HUES6 (cell line): ENCODE measurements at regions not wholly inside any gene's neighbourhood (a gene's known extent, or its start where the extent isn't known, plus 50 kb on each side); places are given as distances from the start of the nearest gene placed in this dataset.

ENCODE experiments used
- H3K27ac ChIP-seq: 2 replicates; pipeline ENCODE4 v1.7.0; 2013; ENCODE audit warnings: low read depth, mild to moderate bottlenecking, low read length, inconsistent platforms
- H3K27me3 ChIP-seq: 2 replicates; pipeline ENCODE4 v1.6.1; 2013; ENCODE audit warnings: low read length; ENCODE audit not compliant: control insufficient read depth, insufficient read depth
- H3K36me3 ChIP-seq: 2 replicates; pipeline ENCODE4 v1.6.1; 2013; ENCODE audit warnings: low read length; ENCODE audit not compliant: control insufficient read depth, insufficient read depth
- H3K4me1 ChIP-seq: 2 replicates; pipeline ENCODE4 v1.6.1; 2013; ENCODE audit warnings: low read length; ENCODE audit not compliant: control insufficient read depth, insufficient read depth
- H3K4me3 ChIP-seq: 2 replicates; pipeline ENCODE4 v1.5.1; 2013; ENCODE audit warnings: low read depth, low read length
- H3K9ac ChIP-seq: one replicate; pipeline ENCODE4 v1.6.1; 2013; ENCODE audit warnings: mild to moderate bottlenecking, low read length
- H3K9me3 ChIP-seq: 2 replicates; pipeline ENCODE4 v1.6.1; 2013; ENCODE audit warnings: low read depth, low read length; ENCODE audit not compliant: control insufficient read depth, insufficient read depth

DNA sequence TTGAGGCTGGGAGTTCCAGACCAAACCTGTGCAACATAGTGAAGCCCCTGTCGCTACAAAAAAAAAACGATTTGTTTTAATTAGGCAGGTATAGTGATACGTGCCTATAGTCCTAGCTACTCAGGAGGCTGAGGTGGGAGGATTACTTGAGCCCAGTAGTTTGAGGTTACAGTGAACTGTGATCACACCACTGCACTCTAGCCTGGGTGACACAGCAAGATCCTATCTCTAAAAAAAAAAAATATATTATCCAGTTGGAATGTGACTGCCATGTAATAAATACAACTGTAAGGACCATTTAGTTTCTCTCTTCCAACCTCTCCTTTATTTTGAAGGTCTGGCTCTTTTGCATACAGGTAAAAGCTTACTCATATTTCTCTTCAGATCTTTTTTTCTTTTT, 571.5 kb downstream of the UTRN start:
- H3K4me3 ChIP-seq = no peak overlapping the region
- H3K9me3 ChIP-seq = peaks cover 10% of the 10 kb centered on the region; the same call in 1 of the 2 replicates
- H3K4me1 ChIP-seq = peaks cover 2% of the 10 kb centered on the region; the same call in 1 of the 2 replicates
- H3K27me3 ChIP-seq = no peaks in the 10 kb centered on the region
- H3K9ac ChIP-seq = no peak overlapping the region
- H3K27ac ChIP-seq = no peak overlapping the region
- 0 out of 2 replicates have a peak, but pooled peaks cover 4% of the 10 kb centered on the region for H3K36me3 ChIP-seq

- Histone ChIP-seq H3K36me3 (no peaks in the 10 kb centered on the region), H3K4me3 (no peak overlapping the region), H3K4me1 (peaks cover 2% of the 10 kb centered on the region; the same call in 1 of the 2 replicates), H3K27me3 (no peaks in the 10 kb centered on the region), H3K9ac (no peak overlapping the region), H3K9me3 (peaks cover 10% of the 10 kb centered on the region; the same call in 1 of the 2 replicates), H3K27ac (no peak overlapping the region)
These were observed 572.0 kb downstream of the UTRN start for GRCh38 chr6:144857086-144857485.

DNA sequence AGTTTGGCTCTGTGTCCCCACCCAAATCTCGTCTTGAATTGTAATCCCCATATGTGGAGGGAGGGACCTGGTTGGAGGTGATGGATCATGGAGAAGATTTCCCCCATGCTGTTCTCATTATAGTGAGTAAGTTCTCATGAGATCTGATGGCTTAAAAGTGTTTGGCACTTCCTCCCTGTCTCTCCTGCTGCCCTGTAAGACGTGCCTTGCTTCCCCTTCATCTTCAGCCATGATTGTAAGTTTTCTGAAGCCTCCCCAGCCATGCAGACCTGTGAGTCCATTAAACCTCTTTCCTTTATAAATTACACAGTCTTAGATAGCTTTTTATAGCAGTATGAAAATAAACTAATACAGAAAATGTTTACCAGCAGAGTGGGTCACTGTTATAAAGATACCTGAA, 577.6 kb downstream of the UTRN start:
- Histone ChIP-seq H3K4me3 (no peak overlapping the region), H3K36me3 (no peaks in the 10 kb centered on the region), H3K9ac (no peak overlapping the region), H3K9me3 (peaks cover 39% of the 10 kb centered on the region), H3K27me3 (no peaks in the 10 kb centered on the region), H3K27ac (no peak overlapping the region), H3K4me1 (no peaks in the 10 kb centered on the region)

GRCh38 chr6:144867761-144868160, 582.6 kb downstream of the UTRN start:
- Histone ChIP-seq H3K9me3 (peaks cover 36% of the 10 kb centered on the region), H3K27me3 (no peaks in the 10 kb centered on the region), H3K27ac (no peak overlapping the region), H3K36me3 (no peaks in the 10 kb centered on the region), H3K4me3 (no peak overlapping the region), H3K9ac (no peak overlapping the region), H3K4me1 (peaks cover 10% of the 10 kb centered on the region)

GRCh38 chr6:144870782-144871181, 585.6 kb downstream of the UTRN start:
- Histone ChIP-seq H3K27ac (peak overlapping the region; percentile 9; the same call in 1 of the 2 replicates), H3K9me3 (peaks cover 18% of the 10 kb centered on the region), H3K4me3 (no peak overlapping the region), H3K9ac (no peak overlapping the region), H3K36me3 (0 out of 2 replicates have a peak, but pooled peaks cover 4% of the 10 kb centered on the region), H3K27me3 (no peaks in the 10 kb centered on the region), H3K4me1 (peaks cover 10% of the 10 kb centered on the region)

GRCh38 chr6:144873623-144874378, 588.7 kb downstream of the UTRN start:
- H3K4me1 ChIP-seq = peaks cover 10% of the 10 kb centered on the region
- no peak overlapping the region for H3K4me3 ChIP-seq
- H3K9me3 ChIP-seq = peaks cover 13% of the 10 kb centered on the region
- no peaks in the 10 kb centered on the region for H3K27me3 ChIP-seq
- H3K36me3 ChIP-seq = 0 out of 2 replicates have a peak, but pooled peaks cover 4% of the 10 kb centered on the region
- no peak overlapping the region for H3K27ac ChIP-seq
- H3K9ac ChIP-seq = no peak overlapping the region

DNA sequence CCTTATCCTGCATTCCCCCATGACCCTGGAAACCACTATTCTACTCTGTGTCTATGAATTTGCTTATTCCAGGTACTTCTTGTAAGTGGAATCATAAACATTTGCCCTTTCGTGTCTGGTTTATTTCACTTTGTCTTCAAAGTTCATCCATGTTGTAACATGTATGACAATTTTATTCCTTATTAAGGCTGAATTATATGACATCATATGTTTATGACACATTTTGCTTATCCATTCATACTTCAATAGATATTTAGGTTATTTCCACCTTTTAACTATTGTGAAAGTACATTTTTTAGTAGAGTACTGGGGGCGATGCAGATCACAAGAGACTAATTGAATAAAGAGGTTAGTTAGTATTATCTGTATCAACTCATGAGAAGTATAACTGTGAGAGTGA, 591.6 kb downstream of the UTRN start:
- H3K4me1 ChIP-seq = no peaks in the 10 kb centered on the region
- 0 out of 2 replicates have a peak, but pooled peaks cover 4% of the 10 kb centered on the region for H3K36me3 ChIP-seq
- no peak overlapping the region for H3K9ac ChIP-seq
- H3K9me3 ChIP-seq = peaks cover 13% of the 10 kb centered on the region
- H3K27ac ChIP-seq = no peak overlapping the region
- no peaks in the 10 kb centered on the region for H3K27me3 ChIP-seq
- no peak overlapping the region for H3K4me3 ChIP-seq

GRCh38 chr6:144877118-144877517, 592.0 kb downstream of the UTRN start:
- Histone ChIP-seq H3K4me1 (no peaks in the 10 kb centered on the region), H3K9me3 (peaks cover 11% of the 10 kb centered on the region), H3K27ac (no peak overlapping the region), H3K36me3 (0 out of 2 replicates have a peak, but pooled peaks cover 4% of the 10 kb centered on the region), H3K9ac (no peak overlapping the region), H3K27me3 (no peaks in the 10 kb centered on the region), H3K4me3 (no peak overlapping the region)

DNA sequence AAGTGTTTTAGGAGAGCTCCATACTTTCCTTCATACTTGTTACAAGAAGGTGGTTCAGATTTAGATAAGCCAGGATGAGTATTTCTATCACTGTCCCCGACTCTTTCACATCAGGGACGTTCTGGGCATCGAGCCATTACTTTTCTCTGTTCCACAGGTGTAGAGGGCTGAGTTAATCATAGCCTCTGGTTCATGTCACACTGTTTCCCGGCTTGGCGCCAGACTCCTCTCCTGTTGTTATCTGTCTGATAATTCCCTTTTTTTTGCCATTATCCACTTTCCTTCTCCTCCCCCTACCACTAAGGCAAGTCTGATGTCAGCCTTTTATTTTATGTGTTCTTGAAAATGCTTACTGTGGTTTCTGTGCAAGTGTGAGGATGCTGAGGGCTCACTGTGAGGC, 593.4 kb downstream of the UTRN start:
- Histone ChIP-seq H3K27me3 (no peaks in the 10 kb centered on the region), H3K27ac (no peak overlapping the region), H3K9me3 (peaks cover 5% of the 10 kb centered on the region), H3K36me3 (no peaks in the 10 kb centered on the region), H3K4me1 (no peaks in the 10 kb centered on the region), H3K9ac (no peak overlapping the region), H3K4me3 (no peak overlapping the region)

- H3K9me3 ChIP-seq = no peaks in the 10 kb centered on the region
- no peaks in the 10 kb centered on the region for H3K27me3 ChIP-seq
- H3K27ac ChIP-seq = no peak overlapping the region
- no peaks in the 10 kb centered on the region for H3K36me3 ChIP-seq
- H3K4me3 ChIP-seq = no peak overlapping the region
- H3K9ac ChIP-seq = no peak overlapping the region
- no peaks in the 10 kb centered on the region for H3K4me1 ChIP-seq
These were observed 594.3 kb downstream of the UTRN start for GRCh38 chr6:144879436-144879835.

DNA sequence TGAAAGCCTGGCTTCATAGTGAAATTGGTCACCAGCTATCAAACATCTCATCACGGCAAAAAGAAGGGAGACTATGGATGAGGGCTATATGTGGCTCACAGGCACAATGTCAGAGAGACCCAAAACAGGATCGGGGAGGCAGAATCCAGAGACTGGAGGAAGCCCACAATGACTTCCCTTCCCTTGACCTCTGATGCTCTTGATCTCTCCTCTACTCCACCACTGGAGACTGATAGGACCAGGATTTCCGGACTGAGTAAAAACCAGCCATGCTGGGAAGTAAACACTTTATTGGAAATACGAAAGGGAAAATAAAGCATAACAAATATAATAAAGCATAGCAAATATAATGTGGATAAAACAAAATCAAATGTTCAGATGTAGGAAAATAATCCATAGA, 597.3 kb downstream of the UTRN start:
- no peaks in the 10 kb centered on the region for H3K36me3 ChIP-seq
- H3K27me3 ChIP-seq = no peaks in the 10 kb centered on the region
- H3K4me1 ChIP-seq = no peaks in the 10 kb centered on the region
- no peaks in the 10 kb centered on the region for H3K9me3 ChIP-seq
- H3K9ac ChIP-seq = no peak overlapping the region
- H3K27ac ChIP-seq = no peak overlapping the region
- H3K4me3 ChIP-seq = no peak overlapping the region
